HEK293 (cell line): ENCODE measurements at regions not wholly inside any gene's neighbourhood (a gene's known extent, or its start where the extent isn't known, plus 50 kb on each side); places are given as distances from the start of the nearest gene placed in this dataset.

Experiments used
- CTCF ChIA-PET: fragments of 350-600 bp; formaldehyde crosslinking; extraction: SDS; loops from one replicate; lab custom pipeline; 2021; ENCODE audit warnings: antibody characterized with exemption; lab: Yijun Ruan, JAX
- POLR2A ChIA-PET: fragments of 300-600 bp; formaldehyde crosslinking; extraction: SDS; loops from one replicate; lab custom pipeline; 2020; ENCODE audit warnings: antibody characterized with exemption, inconsistent platforms; lab: Yijun Ruan, JAX
- H3K27ac ChIP-seq: fragments of 200-500 bp; sonication (Bioruptor generic); 2 replicates; pipeline ENCODE4 v1.5.1; 2014; ENCODE audit warnings: low read depth, low read length, control low read depth, inconsistent platforms; ENCODE audit errors: extremely low read depth
- H3K36me3 ChIP-seq, 2 experiments: fragments of 200-500 bp in 1 of 2; sonication (Bioruptor generic) in 1 of 2; 1 replicate in 1 of 2; 2 replicates in 1 of 2; pipeline ENCODE4 v1.5.1; 2014 to 2017; ENCODE audit warnings: inconsistent platforms in 2 of 2, low read length in 2 of 2; ENCODE audit not compliant: control insufficient read depth in 2 of 2, insufficient read depth in 1 of 2
- H3K4me1 ChIP-seq: fragments of 200-500 bp; sonication (Bioruptor generic); 2 replicates; pipeline ENCODE4 v1.5.1; 2014; ENCODE audit warnings: mild to moderate bottlenecking, low read length, inconsistent platforms; ENCODE audit not compliant: control insufficient read depth, insufficient read depth
- H3K4me3 ChIP-seq: 2 replicates; pipeline ENCODE4 v1.5.1; 2011; ENCODE audit warnings: low read depth, mild to moderate bottlenecking, control low read depth, low read length, moderate library complexity
- H3K9me3 ChIP-seq: fragments of 200-500 bp; sonication (Bioruptor generic); 2 replicates; pipeline ENCODE4 v1.5.1; 2014; ENCODE audit warnings: low read depth, low read length, inconsistent platforms; ENCODE audit not compliant: control insufficient read depth, insufficient read depth
- AEBP2 ChIP-seq: fragments of 450-650 bp; formaldehyde crosslinking; IDR thresholded peaks from 2 replicates; pipeline ENCODE4 v1.5.1; 2016; ENCODE audit warnings: missing biosample characterization, missing genetic modification characterization, borderline replicate concordance
- ATF2 ChIP-seq: fragments of 450-650 bp; formaldehyde crosslinking; IDR thresholded peaks from 2 replicates; pipeline ENCODE4 v1.5.1; 2016; ENCODE audit warnings: missing biosample characterization, missing genetic modification characterization, low read depth
- BCL11A ChIP-seq: fragments of 450-650 bp; formaldehyde crosslinking; IDR thresholded peaks from 2 replicates; pipeline ENCODE4 v1.5.1; 2016; ENCODE audit warnings: low read depth, missing biosample characterization, missing genetic modification characterization
- HOXC10 ChIP-seq: sonication (generic); formaldehyde crosslinking; IDR thresholded peaks from 2 replicates; pipeline ENCODE4 v1.8.1; 2023; ENCODE audit warnings: mild to moderate bottlenecking, missing genetic modification reagents
- KLF16 ChIP-seq: fragments of 450-650 bp; formaldehyde crosslinking; IDR thresholded peaks from 2 replicates; pipeline ENCODE4 v1.5.1; 2017; ENCODE audit warnings: missing biosample characterization, missing genetic modification characterization
- KLF8 ChIP-seq: fragments of 450-650 bp; formaldehyde crosslinking; IDR thresholded peaks from 2 replicates; pipeline ENCODE4 v1.5.1; 2016; ENCODE audit warnings: missing biosample characterization, missing genetic modification characterization
- SP7 ChIP-seq: fragments of 450-650 bp; formaldehyde crosslinking; IDR thresholded peaks from 2 replicates; pipeline ENCODE4 v1.5.1; 2016; ENCODE audit warnings: missing biosample characterization, missing genetic modification characterization
- TCF7L2 ChIP-seq: IDR thresholded peaks from 2 replicates; pipeline ENCODE4 v1.6.1; 2011; ENCODE audit warnings: low read depth, mild to moderate bottlenecking, inconsistent platforms, low read length, moderate library complexity, borderline replicate concordance
- ZBTB7A ChIP-seq: fragments of 450-650 bp; formaldehyde crosslinking; IDR thresholded peaks from 2 replicates; pipeline ENCODE4 v1.5.1; 2016; ENCODE audit warnings: low read depth, missing biosample characterization, missing genetic modification characterization
- ZFP3 ChIP-seq: fragments of 450-650 bp; formaldehyde crosslinking; IDR thresholded peaks from 2 replicates; pipeline ENCODE4 v1.5.1; 2016; ENCODE audit warnings: low read depth, missing biosample characterization, missing genetic modification characterization
- ZNF138 ChIP-seq: fragments of 450-650 bp; formaldehyde crosslinking; IDR thresholded peaks from 2 replicates; pipeline ENCODE4 v1.5.1; 2016; ENCODE audit warnings: missing biosample characterization, missing genetic modification characterization, borderline replicate concordance
- ZNF211 ChIP-seq: fragments of 450-650 bp; formaldehyde crosslinking; IDR thresholded peaks from 2 replicates; pipeline ENCODE4 v1.5.1; 2016; ENCODE audit warnings: low read depth, missing biosample characterization, missing genetic modification characterization
- ZNF366 ChIP-seq: fragments of 450-650 bp; formaldehyde crosslinking; conservative IDR thresholded peaks from 2 replicates; pipeline ENCODE4 v1.5.1; 2016; ENCODE audit warnings: missing biosample characterization, missing genetic modification characterization
- ZNF391 ChIP-seq: fragments of 450-650 bp; formaldehyde crosslinking; IDR thresholded peaks from 2 replicates; pipeline ENCODE4 v1.5.1; 2016; ENCODE audit warnings: low read depth, missing biosample characterization, missing genetic modification characterization, borderline replicate concordance
- ZNF404 ChIP-seq: fragments of 450-650 bp; formaldehyde crosslinking; IDR thresholded peaks from 2 replicates; pipeline ENCODE4 v1.5.1; 2017; ENCODE audit warnings: missing biosample characterization, missing genetic modification characterization
- ZNF433 ChIP-seq: fragments of 450-650 bp; formaldehyde crosslinking; IDR thresholded peaks from 2 replicates; pipeline ENCODE4 v1.5.1; 2016; ENCODE audit warnings: missing biosample characterization, missing genetic modification characterization, low read depth
- ZNF549 ChIP-seq: fragments of 450-650 bp; IDR thresholded peaks from 2 replicates; pipeline ENCODE4 v1.5.1; 2018; ENCODE audit warnings: missing biosample characterization, missing genetic modification characterization, mild to moderate bottlenecking, inconsistent platforms, moderate library complexity
- ZNF560 ChIP-seq: fragments of 450-650 bp; formaldehyde crosslinking; IDR thresholded peaks from 2 replicates; pipeline ENCODE4 v1.5.1; 2017; ENCODE audit warnings: missing biosample characterization, missing genetic modification characterization, borderline replicate concordance
- ZNF585B ChIP-seq: fragments of 450-650 bp; formaldehyde crosslinking; IDR thresholded peaks from 2 replicates; pipeline ENCODE4 v1.5.1; 2016; ENCODE audit warnings: missing biosample characterization, missing genetic modification characterization
- ZNF843 ChIP-seq: fragments of 450-650 bp; formaldehyde crosslinking; IDR thresholded peaks from 2 replicates; pipeline ENCODE4 v1.5.1; 2016; ENCODE audit warnings: missing biosample characterization, missing genetic modification characterization
- ZSCAN16 ChIP-seq: fragments of 450-650 bp; formaldehyde crosslinking; IDR thresholded peaks from 2 replicates; pipeline ENCODE4 v1.5.1; 2016; ENCODE audit warnings: missing biosample characterization, missing genetic modification characterization

GRCh38 chr5:161219816-161220215 is 326.7 kb downstream of the GABRB2 start:
- H3K36me3 ChIP-seq, result no peaks in the 10 kb centered on the region
- no peaks in the 10 kb centered on the region for H3K9me3 ChIP-seq
- no peaks in the 10 kb centered on the region for H3K4me1 ChIP-seq
- ChIA-PET POLR2A (no interaction called here), CTCF (no interaction called here)
- H3K27ac ChIP-seq, result no peak overlapping the region
- no peak overlapping the region for H3K4me3 ChIP-seq
- TF ChIP-seq ZNF843 (tag by site-specific recombination), result no peak
- peak; percentile 56 for TF ChIP-seq ATF2 (tag by site-specific recombination)

GRCh38 chr5:161216877-161217276 is 329.6 kb downstream of the GABRB2 start:
- H3K4me1 ChIP-seq, result no peaks in the 10 kb centered on the region
- CTCF ChIA-PET, result no interaction called here
- no peak overlapping the region for H3K27ac ChIP-seq
- H3K9me3 ChIP-seq, result no peaks in the 10 kb centered on the region
- no peaks in the 10 kb centered on the region for H3K36me3 ChIP-seq
- POLR2A ChIA-PET, result no interaction called here
- H3K4me3 ChIP-seq, result no peak overlapping the region
- no peak for TF ChIP-seq SP7
- TF ChIP-seq ZNF560 (tag by site-specific recombination), result no peak
- no peak for TF ChIP-seq AEBP2 (tag by site-specific recombination)
- TF ChIP-seq ZNF549, result no peak
- no peak for TF ChIP-seq ZSCAN16 (tag by site-specific recombination)
- TF ChIP-seq BCL11A (tag by site-specific recombination), result no peak
- TF ChIP-seq ZBTB7A (tag by site-specific recombination), result no peak

- TF ChIP-seq ZNF366 (tag by site-specific recombination) (no peak), ZNF433 (tag by site-specific recombination) (no peak), KLF16 (no peak), ZFP3 (tag by site-specific recombination) (no peak), ZSCAN16 (tag by site-specific recombination) (no peak), TCF7L2 (no peak), ZNF404 (tag by site-specific recombination) (no peak), ZNF138 (no peak), ZNF391 (no peak), ZNF585B (tag by site-specific recombination) (no peak), ZNF211 (tag by site-specific recombination) (no peak), KLF8 (no peak), HOXC10 (CRISPR knock-in tag) (no peak)
- TF ChIP-seq, all 188 proteins: peak for 0
- no peaks in the 10 kb centered on the region for H3K4me1 ChIP-seq
- H3K36me3 ChIP-seq, result no peaks in the 10 kb centered on the region
- no peaks in the 10 kb centered on the region for H3K9me3 ChIP-seq
- H3K27ac ChIP-seq, result no peak overlapping the region
- H3K4me3 ChIP-seq, result no peak overlapping the region
- ChIA-PET POLR2A (no interaction called here), CTCF (interaction anchor here (0.5 to 0.7 kb wide), 2 partner anchors 18 to 1121 kb away, joined by 3 to 4 read pairs; no protein-coding TSS in a partner anchor)
These were observed 334.3 kb downstream of the GABRB2 start for GRCh38 chr5:161212123-161212712.
